MM.1S (cell line): ENCODE measurements at regions not wholly inside any gene's neighbourhood (a gene's known extent, or its start where the extent isn't known, plus 50 kb on each side); places are given as distances from the start of the nearest gene placed in this dataset.

ENCODE experiments used
- DNase-seq: peaks from one replicate; pipeline ENCODE4 v3.0.0-alpha.2; 2015
- H2AFZ ChIP-seq: fragments of 300-600 bp; sonication (generic); 2 replicates; pipeline ENCODE4 v1.6.0; 2016; ENCODE audit warnings: antibody characterized with exemption, low read length
- H3F3A ChIP-seq: fragments of 300-600 bp; sonication (generic); 2 replicates; pipeline ENCODE4 v1.6.1; 2016; ENCODE audit warnings: mild to moderate bottlenecking, antibody characterized with exemption, low read length, moderate library complexity, mixed read lengths; ENCODE audit not compliant: insufficient read depth
- H3K27ac ChIP-seq: fragments of 300-600 bp; sonication (generic); 2 replicates; pipeline ENCODE4 v1.5.1; 2016; ENCODE audit warnings: mild to moderate bottlenecking, low read length
- H3K27me3 ChIP-seq: fragments of 300-600 bp; sonication (generic); replicated peaks from 2 replicates; pipeline ENCODE4 v1.6.0; 2016; ENCODE audit warnings: low read length; ENCODE audit not compliant: insufficient read depth
- H3K36me3 ChIP-seq: fragments of 300-600 bp; sonication (generic); replicated peaks from 2 replicates; pipeline ENCODE4 v1.6.1; 2016; ENCODE audit warnings: mild to moderate bottlenecking, low read length, mixed read lengths; ENCODE audit not compliant: insufficient read depth
- H3K4me1 ChIP-seq: fragments of 300-600 bp; sonication (generic); 2 replicates; pipeline ENCODE4 v1.6.1; 2016; ENCODE audit warnings: low read length, mixed read lengths
- H3K4me2 ChIP-seq: fragments of 300-600 bp; sonication (generic); 2 replicates; pipeline ENCODE4 v1.6.0; 2016; ENCODE audit warnings: low read depth, low read length
- H3K4me3 ChIP-seq: fragments of 300-600 bp; sonication (generic); 2 replicates; pipeline ENCODE4 v1.5.1; 2016; ENCODE audit warnings: low read length, mixed read lengths
- H3K79me2 ChIP-seq: fragments of 300-600 bp; sonication (generic); 2 replicates; pipeline ENCODE4 v1.6.1; 2016; ENCODE audit warnings: mixed run types, low read length, mixed read lengths
- H3K9ac ChIP-seq: fragments of 300-600 bp; sonication (generic); 2 replicates; pipeline ENCODE4 v1.6.1; 2016; ENCODE audit warnings: low read length, mixed read lengths
- H3K9me2 ChIP-seq: fragments of 300-600 bp; sonication (generic); replicated peaks from 2 replicates; pipeline ENCODE4 v1.6.1; 2016; ENCODE audit warnings: mild to moderate bottlenecking, low read length, mixed read lengths; ENCODE audit not compliant: insufficient read depth
- H3K9me3 ChIP-seq: fragments of 300-600 bp; sonication (generic); replicated peaks from 2 replicates; pipeline ENCODE4 v1.6.1; 2016; ENCODE audit warnings: mild to moderate bottlenecking, low read length, mixed read lengths; ENCODE audit not compliant: insufficient read depth
- H4K20me1 ChIP-seq: fragments of 300-600 bp; sonication (generic); 2 replicates; pipeline ENCODE4 v1.6.1; 2016; ENCODE audit warnings: mild to moderate bottlenecking, low read length, moderate library complexity, mixed read lengths; ENCODE audit not compliant: insufficient read depth
- CTCF ChIP-seq: fragments of 300-600 bp; sonication (generic); IDR thresholded peaks from 2 replicates; pipeline ENCODE4 v1.5.1; 2016; ENCODE audit warnings: antibody characterized with exemption, low read length, mixed read lengths
- EZH2 ChIP-seq: fragments of 300-600 bp; sonication (generic); optimal IDR thresholded peaks from 2 replicates; pipeline ENCODE3; 2017; ENCODE audit warnings: low read depth, mild to moderate bottlenecking, antibody characterized with exemption, low read length, mixed read lengths
- EZH2phosphoT487 ChIP-seq: fragments of 300-600 bp; sonication (generic); IDR thresholded peaks from 2 replicates; pipeline ENCODE4 v1.6.1; 2018; ENCODE audit warnings: antibody characterized with exemption, low read length

GRCh38 chr11:11740073-11740702 is 101.6 kb upstream of the USP47 start:
- no peaks in the 10 kb centered on the region for H3K9me2 ChIP-seq
- no peaks in the 10 kb centered on the region for H3K79me2 ChIP-seq
- no peak overlapping the region for H3K9ac ChIP-seq
- H3K27me3 ChIP-seq = no peaks in the 10 kb centered on the region
- H2AFZ ChIP-seq = no peak overlapping the region
- TF ChIP-seq CTCF (no peak), EZH2 (no peak), EZH2phosphoT487 (no peak)
- H3K4me1 ChIP-seq = no peaks in the 10 kb centered on the region
- no peaks in the 10 kb centered on the region for H4K20me1 ChIP-seq
- no peak overlapping the region for H3K4me3 ChIP-seq
- H3K27ac ChIP-seq = no peak overlapping the region
- no peaks in the 10 kb centered on the region for H3K36me3 ChIP-seq
- H3F3A ChIP-seq = no peaks in the 10 kb centered on the region
- no peaks in the 10 kb centered on the region for H3K9me3 ChIP-seq
- no peak for DNase-seq
- H3K4me2 ChIP-seq = no peak overlapping the region

GRCh38 chr11:11738370-11738769 is 103.4 kb upstream of the USP47 start:
- H3K36me3 ChIP-seq = no peaks in the 10 kb centered on the region
- H3K9me3 ChIP-seq = no peaks in the 10 kb centered on the region
- no peak overlapping the region for H3K9ac ChIP-seq
- H2AFZ ChIP-seq = no peak overlapping the region
- no peak overlapping the region for H3K4me3 ChIP-seq
- no peaks in the 10 kb centered on the region for H3K79me2 ChIP-seq
- no peak for TF ChIP-seq EZH2
- H3F3A ChIP-seq = no peaks in the 10 kb centered on the region
- no peaks in the 10 kb centered on the region for H4K20me1 ChIP-seq
- H3K4me1 ChIP-seq = no peaks in the 10 kb centered on the region
- no peaks in the 10 kb centered on the region for H3K27me3 ChIP-seq
- no peaks in the 10 kb centered on the region for H3K9me2 ChIP-seq
- H3K27ac ChIP-seq = no peak overlapping the region
- no peak overlapping the region for H3K4me2 ChIP-seq
- no peak for DNase-seq

GRCh38 chr11:11735586-11735985 is 106.2 kb upstream of the USP47 start:
- H3K79me2 ChIP-seq = no peaks in the 10 kb centered on the region
- no peaks in the 10 kb centered on the region for H3K9me2 ChIP-seq
- H3K9ac ChIP-seq = no peak overlapping the region
- no peaks in the 10 kb centered on the region for H3K4me1 ChIP-seq
- no peaks in the 10 kb centered on the region for H4K20me1 ChIP-seq
- H3K27me3 ChIP-seq = no peaks in the 10 kb centered on the region
- H3F3A ChIP-seq = no peaks in the 10 kb centered on the region
- no peaks in the 10 kb centered on the region for H3K9me3 ChIP-seq
- H3K4me3 ChIP-seq = no peak overlapping the region
- no peak for DNase-seq
- no peak overlapping the region for H2AFZ ChIP-seq
- no peak overlapping the region for H3K4me2 ChIP-seq
- no peaks in the 10 kb centered on the region for H3K36me3 ChIP-seq
- no peak for TF ChIP-seq EZH2
- no peak for TF ChIP-seq CTCF
- TF ChIP-seq EZH2phosphoT487 = no peak
- no peak overlapping the region for H3K27ac ChIP-seq

- H3K79me2 ChIP-seq = no peaks in the 10 kb centered on the region
- no peaks in the 10 kb centered on the region for H3K27me3 ChIP-seq
- H2AFZ ChIP-seq = no peak overlapping the region
- DNase-seq = no peak
- no peaks in the 10 kb centered on the region for H3K4me1 ChIP-seq
- H3K4me3 ChIP-seq = no peak overlapping the region
- H3K36me3 ChIP-seq = no peaks in the 10 kb centered on the region
- no peak overlapping the region for H3K4me2 ChIP-seq
- H3K27ac ChIP-seq = no peak overlapping the region
- no peaks in the 10 kb centered on the region for H3F3A ChIP-seq
- H3K9ac ChIP-seq = no peak overlapping the region
- H3K9me3 ChIP-seq = no peaks in the 10 kb centered on the region
- no peaks in the 10 kb centered on the region for H4K20me1 ChIP-seq
- TF ChIP-seq CTCF (no peak), EZH2phosphoT487 (no peak), EZH2 (no peak)
- H3K9me2 ChIP-seq = no peaks in the 10 kb centered on the region
These were observed 108.5 kb upstream of the USP47 start for GRCh38 chr11:11733246-11733747.
